Gastroesophageal sphincter (tissue), 4 donors: ENCODE measurements at regions not wholly inside any gene's neighbourhood (a gene's known extent, or its start where the extent isn't known, plus 50 kb on each side); places are given as distances from the start of the nearest gene placed in this dataset.

Experiments used
- ATAC-seq: fragments of 150-250 bp; one replicate; pipeline ENCODE4 v1.9.1; 2016; ENCODE audit warnings: mild to moderate bottlenecking, moderate library complexity
- H3K27ac ChIP-seq, 4 donors: fragments of 200-600 bp; sonication (generic) in 3 of 4; 1 replicate in 3 of 4; 2 replicates in 1 of 4; pipeline ENCODE4 v1.5.1; 2016 to 2019
- H3K27me3 ChIP-seq: fragments of 200-600 bp; sonication (generic); one replicate; pipeline ENCODE4 v1.5.1; 2019
- H3K36me3 ChIP-seq, 2 donors: fragments of 200-600 bp; sonication (generic); one replicate each; pipeline ENCODE4 v1.5.1; 2019; ENCODE audit warnings: control low read depth in 1 of 2
- H3K4me1 ChIP-seq, 3 donors: fragments of 200-600 bp; sonication (generic); 1 replicate in 2 of 3; 2 replicates in 1 of 3; pipeline ENCODE4 v1.5.1; 2016 to 2019; ENCODE audit warnings: control low read depth in 2 of 3
- H3K4me3 ChIP-seq, 2 donors: fragments of 200-600 bp; sonication (generic); one replicate each; pipeline ENCODE4 v1.5.1; 2019; ENCODE audit warnings: mild to moderate bottlenecking in 1 of 2, moderate library complexity in 1 of 2
- H3K9me3 ChIP-seq, 3 donors: fragments of 200-600 bp; sonication (generic); one replicate each; pipeline ENCODE4 v1.5.1; 2017 to 2019; ENCODE audit warnings: control low read depth in 2 of 3
- CTCF ChIP-seq, 4 experiments: fragments of 200-600 bp in 2 of 4; fragments of 450-650 bp in 2 of 4; sonication (generic) in 1 of 4; IDR thresholded peaks; one replicate each; pipeline ENCODE4 v1.5.1; 2017 to 2019; ENCODE audit warnings: antibody characterized with exemption in 4 of 4, mild to moderate bottlenecking in 2 of 4, moderate library complexity in 2 of 4
- EP300 ChIP-seq: sonication (generic); formaldehyde crosslinking; IDR thresholded peaks from one replicate; pipeline ENCODE4 v1.6.1; 2017; ENCODE audit warnings: antibody characterized with exemption, mild to moderate bottlenecking
- POLR2A ChIP-seq, 2 donors: fragments of 450-650 bp; IDR thresholded peaks; one replicate each; pipeline ENCODE4 v1.6.1; 2017; ENCODE audit warnings: antibody characterized with exemption in 2 of 2, mild to moderate bottlenecking in 2 of 2, moderate library complexity in 1 of 2
- POLR2AphosphoS5 ChIP-seq: sonication (generic); formaldehyde crosslinking; IDR thresholded peaks from one replicate; pipeline ENCODE4 v1.6.1; 2017; ENCODE audit warnings: antibody characterized with exemption
- WGBS, 2 donors: methylation state at CpG; one replicate each; pipeline ENCODE4 v1.1.5; 2018; ENCODE audit warnings: low coverage in 1 of 2; 5-methylcytosine and 5-hydroxymethylcytosine counted together

GRCh38 chr9:31275419-31275818 lies 1109.0 kb upstream of the ACO1 start:
- H3K9me3 ChIP-seq = no peaks in the 10 kb centered on the region
- H3K36me3 ChIP-seq = no peaks in the 10 kb centered on the region
- ATAC-seq = no peak
- WGBS, 2 donors = 32 to 71% methylated on average over 1 of the region's 1 CpG
- H3K4me1 ChIP-seq = no peaks in the 10 kb centered on the region
- no peak overlapping the region for H3K4me3 ChIP-seq
- H3K27me3 ChIP-seq = no peaks in the 10 kb centered on the region
- TF ChIP-seq POLR2AphosphoS5 (no peak), EP300 (no peak), CTCF (IDR thresholded peaks at IDR 0.05) (no peak), POLR2A (IDR thresholded peaks at IDR 0.05) (no peak)
- H3K27ac ChIP-seq = no peak overlapping the region

- H3K36me3 ChIP-seq = no peaks in the 10 kb centered on the region
- peak; percentile 19 for ATAC-seq
- H3K27me3 ChIP-seq = no peaks in the 10 kb centered on the region
- H3K9me3 ChIP-seq = no peaks in the 10 kb centered on the region
- TF ChIP-seq POLR2A (IDR thresholded peaks at IDR 0.05) (no peak), CTCF (IDR thresholded peaks at IDR 0.05) (no peak), EP300 (no peak), POLR2AphosphoS5 (no peak)
- 83% methylated on average over 1 of the region's 3 CpGs; no CpG with 5 or more reads in 1 of the 2 donors for WGBS, 2 donors
- no peak overlapping the region for H3K27ac ChIP-seq
- H3K4me3 ChIP-seq = no peak overlapping the region
- no peaks in the 10 kb centered on the region for H3K4me1 ChIP-seq
These were observed 1093.7 kb upstream of the ACO1 start for GRCh38 chr9:31290731-31291130.

GRCh38 chr9:31302620-31303418 lies 1081.6 kb upstream of the ACO1 start:
- no peak overlapping the region for H3K27ac ChIP-seq
- peaks cover 0 to 6% (median 0%) of the 10 kb centered on the region in 3 donors for H3K4me1 ChIP-seq
- no peak for ATAC-seq
- WGBS, 2 donors = 66 to 73% methylated on average over 3 to 4 of the region's 4 CpGs
- TF ChIP-seq EP300 (no peak), CTCF (IDR thresholded peaks at IDR 0.05) (no peak), POLR2AphosphoS5 (no peak), POLR2A (IDR thresholded peaks at IDR 0.05) (no peak)
- no peaks in the 10 kb centered on the region for H3K36me3 ChIP-seq
- no peaks in the 10 kb centered on the region for H3K9me3 ChIP-seq
- H3K4me3 ChIP-seq = no peak overlapping the region
- no peaks in the 10 kb centered on the region for H3K27me3 ChIP-seq

- Histone ChIP-seq H3K36me3 (no peaks in the 10 kb centered on the region), H3K9me3 (no peaks in the 10 kb centered on the region), H3K27ac (peak overlapping the region in 1 of 4 donors; percentile 36), H3K27me3 (no peaks in the 10 kb centered on the region), H3K4me3 (no peak overlapping the region), H3K4me1 (peaks cover 0 to 6% (median 0%) of the 10 kb centered on the region in 3 donors)
- WGBS, 2 donors = 4 to 8% methylated on average over 3 of the region's 3 CpGs
- TF ChIP-seq EP300 (no peak), CTCF (IDR thresholded peaks at IDR 0.05) (no peak), POLR2AphosphoS5 (no peak), POLR2A (IDR thresholded peaks at IDR 0.05) (no peak)
- peak; percentile 68 for ATAC-seq
These were observed 1079.9 kb upstream of the ACO1 start for GRCh38 chr9:31304576-31304975.

- Histone ChIP-seq H3K27ac (no peak overlapping the region), H3K27me3 (no peaks in the 10 kb centered on the region), H3K4me3 (no peak overlapping the region), H3K36me3 (no peaks in the 10 kb centered on the region), H3K9me3 (no peaks in the 10 kb centered on the region), H3K4me1 (no peaks in the 10 kb centered on the region)
- TF ChIP-seq POLR2AphosphoS5 = no peak
- TF ChIP-seq EP300 = no peak
- no peak for TF ChIP-seq CTCF (IDR thresholded peaks at IDR 0.05)
- TF ChIP-seq POLR2A (IDR thresholded peaks at IDR 0.05) = no peak
- 63 to 69% methylated on average over 1 of the region's 1 CpG for WGBS, 2 donors
- ATAC-seq = no peak
These were observed 1070.2 kb upstream of the ACO1 start for GRCh38 chr9:31314241-31314640.
